ENCODE measurements at regions not wholly inside any gene's neighbourhood (a gene's known extent, or its start where the extent isn't known, plus 50 kb on each side); places are given as distances from the start of the nearest gene placed in this dataset.

DNA sequence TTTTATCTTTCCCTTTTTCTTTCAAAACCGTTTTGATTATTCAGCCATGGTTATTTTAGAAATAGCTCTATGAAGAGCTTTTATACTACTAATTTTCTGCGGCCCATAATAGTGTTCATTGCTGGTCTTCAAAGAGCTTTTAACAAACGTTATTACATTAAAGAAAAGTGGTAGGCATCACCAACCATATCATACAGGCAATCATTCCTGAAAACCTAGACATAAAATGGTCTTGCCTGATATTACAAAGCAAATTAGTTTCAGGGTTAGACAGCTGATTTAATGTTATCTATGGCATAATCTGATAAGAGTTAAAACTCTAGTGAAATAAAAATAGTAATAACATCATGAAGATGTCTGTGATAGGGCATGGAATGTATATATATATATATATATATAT is 89.7 kb upstream of the CNTN1 start:
- TF ChIP-seq, protein P1, sequence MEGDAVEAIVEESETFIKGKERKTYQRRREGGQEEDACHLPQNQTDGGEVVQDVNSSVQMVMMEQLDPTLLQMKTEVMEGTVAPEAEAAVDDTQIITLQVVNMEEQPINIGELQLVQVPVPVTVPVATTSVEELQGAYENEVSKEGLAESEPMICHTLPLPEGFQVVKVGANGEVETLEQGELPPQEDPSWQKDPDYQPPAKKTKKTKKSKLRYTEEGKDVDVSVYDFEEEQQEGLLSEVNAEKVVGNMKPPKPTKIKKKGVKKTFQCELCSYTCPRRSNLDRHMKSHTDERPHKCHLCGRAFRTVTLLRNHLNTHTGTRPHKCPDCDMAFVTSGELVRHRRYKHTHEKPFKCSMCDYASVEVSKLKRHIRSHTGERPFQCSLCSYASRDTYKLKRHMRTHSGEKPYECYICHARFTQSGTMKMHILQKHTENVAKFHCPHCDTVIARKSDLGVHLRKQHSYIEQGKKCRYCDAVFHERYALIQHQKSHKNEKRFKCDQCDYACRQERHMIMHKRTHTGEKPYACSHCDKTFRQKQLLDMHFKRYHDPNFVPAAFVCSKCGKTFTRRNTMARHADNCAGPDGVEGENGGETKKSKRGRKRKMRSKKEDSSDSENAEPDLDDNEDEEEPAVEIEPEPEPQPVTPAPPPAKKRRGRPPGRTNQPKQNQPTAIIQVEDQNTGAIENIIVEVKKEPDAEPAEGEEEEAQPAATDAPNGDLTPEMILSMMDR (IDR thresholded peaks at IDR 0.05): no peak
- TF ChIP-seq EZH2 (IDR thresholded peaks at IDR 0.05) (no peak), EZH2phosphoT487 (IDR thresholded peaks at IDR 0.05) (no peak)

Measured in neural progenitor cell (in vitro differentiated cells).